HEK293T (cell line): ENCODE measurements at regions not wholly inside any gene's neighbourhood (a gene's known extent, or its start where the extent isn't known, plus 50 kb on each side); places are given as distances from the start of the nearest gene placed in this dataset.

ENCODE experiments used
- BHLHE40 ChIP-seq: fragments of 450-650 bp; IDR thresholded peaks from 2 replicates; pipeline ENCODE4 v1.6.1; 2016; ENCODE audit warnings: mild to moderate bottlenecking, moderate library complexity, borderline replicate concordance
- CTBP1 ChIP-seq: fragments of 450-650 bp; IDR thresholded peaks from 2 replicates; pipeline ENCODE4 v1.6.1; 2016; ENCODE audit warnings: borderline replicate concordance
- FOXK2 ChIP-seq: fragments of 450-650 bp; IDR thresholded peaks from 2 replicates; pipeline ENCODE4 v1.6.1; 2016; ENCODE audit warnings: mild to moderate bottlenecking
- FOXM1 ChIP-seq: fragments of 450-650 bp; IDR thresholded peaks from 2 replicates; pipeline ENCODE4 v1.6.1; 2017; ENCODE audit warnings: mild to moderate bottlenecking, borderline replicate concordance
- HDGF ChIP-seq: fragments of 450-650 bp; IDR thresholded peaks from 2 replicates; pipeline ENCODE4 v1.6.1; 2017; ENCODE audit warnings: antibody characterized with exemption, borderline replicate concordance
- NFRKB ChIP-seq: fragments of 450-650 bp; IDR thresholded peaks from 2 replicates; pipeline ENCODE4 v1.6.1; 2016; ENCODE audit warnings: mild to moderate bottlenecking, moderate library complexity
- SP1 ChIP-seq: fragments of 450-650 bp; IDR thresholded peaks from 2 replicates; pipeline ENCODE4 v1.6.1; 2017
- SUZ12 ChIP-seq: fragments of 450-650 bp; IDR thresholded peaks from 2 replicates; pipeline ENCODE4 v1.6.1; 2016; ENCODE audit warnings: mild to moderate bottlenecking
- TARDBP ChIP-seq: fragments of 450-650 bp; IDR thresholded peaks from 2 replicates; pipeline ENCODE4 v1.6.1; 2016
- ZNF384 ChIP-seq: fragments of 450-650 bp; IDR thresholded peaks from 2 replicates; pipeline ENCODE4 v1.6.1; 2016

- TF ChIP-seq NFRKB, result no peak
- TF ChIP-seq FOXK2, result no peak
- TF ChIP-seq TARDBP, result no peak
- TF ChIP-seq SP1, result no peak
- TF ChIP-seq CTBP1, result no peak
- no peak for TF ChIP-seq ZNF384
- no peak for TF ChIP-seq HDGF
- TF ChIP-seq SUZ12, result no peak
- TF ChIP-seq BHLHE40, result no peak
- no peak for TF ChIP-seq FOXM1
These were observed 119.5 kb upstream of the PRSS1 start for GRCh38 chr7:142629588-142630260.
